ENCODE measurements at regions not wholly inside any gene's neighbourhood (a gene's known extent, or its start where the extent isn't known, plus 50 kb on each side); places are given as distances from the start of the nearest gene placed in this dataset.
A peak's percentile ranks its signal among the peaks of the same experiment; 100 is the strongest.

- intact Hi-C loops (cut with DNase I), result no loop called here
- no peaks in the 10 kb centered on the region for H3K9me3 ChIP-seq (ENCODE audit: control insufficient read depth, low read length)
- no peaks in the 10 kb centered on the region for H3K4me1 ChIP-seq (ENCODE audit: control insufficient read depth in 1 of 2, insufficient read depth in 2 of 2, low read length in 2 of 2)
- ATAC-seq (ENCODE audit: low FRiP score) (no peak), DNase-seq (no peak)
- no peak overlapping the region for H3K27ac ChIP-seq (ENCODE audit: low read depth in 1 of 2, low read length in 2 of 2)
- no peaks in the 10 kb centered on the region for H3K27me3 ChIP-seq (ENCODE audit: control insufficient read depth in 1 of 2, insufficient read depth in 2 of 2, low read length in 1 of 2)
- WGBS, 2 donors, result 67 to 78% methylated on average over 1 of the region's 1 CpG
- no peaks in the 10 kb centered on the region for H3K36me3 ChIP-seq (ENCODE audit: control insufficient read depth in 1 of 2, insufficient read depth in 2 of 2, low read length in 1 of 2)
- H3K4me3 ChIP-seq (ENCODE audit: low read length in 2 of 2), result no peak overlapping the region
These were observed 88.2 kb upstream of the ZNF385D start for GRCh38 chr3:21839176-21839575.

GRCh38 chr3:21839592-21839991 lies 88.6 kb upstream of the ZNF385D start:
- DNase-seq (no peak), ATAC-seq (ENCODE audit: low FRiP score) (peak; percentile 68)
- H3K4me1 ChIP-seq (ENCODE audit: control insufficient read depth in 1 of 2, insufficient read depth in 2 of 2, low read length in 2 of 2), result no peaks in the 10 kb centered on the region
- no peaks in the 10 kb centered on the region for H3K27me3 ChIP-seq (ENCODE audit: control insufficient read depth in 1 of 2, insufficient read depth in 2 of 2, low read length in 1 of 2)
- peak overlapping the region in 1 of 2 donors; percentile 10 for H3K27ac ChIP-seq (ENCODE audit: low read depth in 1 of 2, low read length in 2 of 2)
- WGBS, 2 donors, result 97% methylated on average over 3 of the region's 3 CpGs
- H3K9me3 ChIP-seq (ENCODE audit: control insufficient read depth, low read length), result no peaks in the 10 kb centered on the region
- H3K4me3 ChIP-seq (ENCODE audit: low read length in 2 of 2), result no peak overlapping the region
- H3K36me3 ChIP-seq (ENCODE audit: control insufficient read depth in 1 of 2, insufficient read depth in 2 of 2, low read length in 1 of 2), result no peaks in the 10 kb centered on the region
- intact Hi-C loops (cut with DNase I), result no loop called here

- Histone ChIP-seq H3K36me3 (ENCODE audit: control insufficient read depth in 1 of 2, insufficient read depth in 2 of 2, low read length in 1 of 2) (no peaks in the 10 kb centered on the region), H3K4me1 (ENCODE audit: control insufficient read depth in 1 of 2, insufficient read depth in 2 of 2, low read length in 2 of 2) (no peaks in the 10 kb centered on the region), H3K4me3 (ENCODE audit: low read length in 2 of 2) (no peak overlapping the region), H3K9me3 (ENCODE audit: control insufficient read depth, low read length) (no peaks in the 10 kb centered on the region), H3K27me3 (ENCODE audit: control insufficient read depth in 1 of 2, insufficient read depth in 2 of 2, low read length in 1 of 2) (no peaks in the 10 kb centered on the region), H3K27ac (ENCODE audit: low read depth in 1 of 2, low read length in 2 of 2) (no peak overlapping the region)
- whole genome bisulfite sequencing, 2 donors, result 91 to 92% methylated on average over 2 of the region's 2 CpGs
- no peak for ATAC-seq (ENCODE audit: low FRiP score)
- intact Hi-C loops (cut with DNase I), result no loop called here
- DNase-seq, result no peak
These were observed 96.0 kb upstream of the ZNF385D start for GRCh38 chr3:21847005-21847404.

- Histone ChIP-seq H3K27ac (ENCODE audit: low read depth in 1 of 2, low read length in 2 of 2) (no peak overlapping the region), H3K9me3 (ENCODE audit: control insufficient read depth, low read length) (no peaks in the 10 kb centered on the region), H3K36me3 (ENCODE audit: control insufficient read depth in 1 of 2, insufficient read depth in 2 of 2, low read length in 1 of 2) (no peaks in the 10 kb centered on the region), H3K27me3 (ENCODE audit: control insufficient read depth in 1 of 2, insufficient read depth in 2 of 2, low read length in 1 of 2) (no peaks in the 10 kb centered on the region), H3K4me1 (ENCODE audit: control insufficient read depth in 1 of 2, insufficient read depth in 2 of 2, low read length in 2 of 2) (peaks cover 0 to 2% of the 10 kb centered on the region in 2 donors), H3K4me3 (ENCODE audit: low read length in 2 of 2) (no peak overlapping the region)
- intact Hi-C loops (cut with DNase I), result no loop called here
- 57 to 61% methylated on average over 10 of the region's 10 CpGs for WGBS, 2 donors
- no peak for DNase-seq
- peak; percentile 16 for ATAC-seq (ENCODE audit: low FRiP score)
These were observed 108.4 kb upstream of the ZNF385D start for GRCh38 chr3:21859124-21860081.

- H3K4me1 ChIP-seq (ENCODE audit: control insufficient read depth in 1 of 2, insufficient read depth in 2 of 2, low read length in 2 of 2), result peaks cover 0 to 2% of the 10 kb centered on the region in 2 donors
- H3K27me3 ChIP-seq (ENCODE audit: control insufficient read depth in 1 of 2, insufficient read depth in 2 of 2, low read length in 1 of 2), result no peaks in the 10 kb centered on the region
- no peaks in the 10 kb centered on the region for H3K9me3 ChIP-seq (ENCODE audit: control insufficient read depth, low read length)
- intact Hi-C loops (cut with DNase I), result no loop called here
- 70 to 71% methylated on average over 1 of the region's 1 CpG for WGBS, 2 donors
- no peaks in the 10 kb centered on the region for H3K36me3 ChIP-seq (ENCODE audit: control insufficient read depth in 1 of 2, insufficient read depth in 2 of 2, low read length in 1 of 2)
- ATAC-seq (ENCODE audit: low FRiP score) (no peak), DNase-seq (no peak)
- H3K4me3 ChIP-seq (ENCODE audit: low read length in 2 of 2), result no peak overlapping the region
- H3K27ac ChIP-seq (ENCODE audit: low read depth in 1 of 2, low read length in 2 of 2), result no peak overlapping the region
These were observed 109.1 kb upstream of the ZNF385D start for GRCh38 chr3:21860082-21860475.

GRCh38 chr3:21860657-21861056 lies 109.6 kb upstream of the ZNF385D start:
- Histone ChIP-seq H3K27me3 (ENCODE audit: control insufficient read depth in 1 of 2, insufficient read depth in 2 of 2, low read length in 1 of 2) (no peaks in the 10 kb centered on the region), H3K9me3 (ENCODE audit: control insufficient read depth, low read length) (no peaks in the 10 kb centered on the region), H3K27ac (ENCODE audit: low read depth in 1 of 2, low read length in 2 of 2) (no peak overlapping the region), H3K4me1 (ENCODE audit: control insufficient read depth in 1 of 2, insufficient read depth in 2 of 2, low read length in 2 of 2) (peaks cover 0 to 2% of the 10 kb centered on the region in 2 donors), H3K4me3 (ENCODE audit: low read length in 2 of 2) (no peak overlapping the region), H3K36me3 (ENCODE audit: control insufficient read depth in 1 of 2, insufficient read depth in 2 of 2, low read length in 1 of 2) (no peaks in the 10 kb centered on the region)
- no peak for ATAC-seq (ENCODE audit: low FRiP score)
- 75 to 85% methylated on average over 1 of the region's 1 CpG for WGBS, 2 donors
- intact Hi-C loops (cut with DNase I), result no loop called here
- no peak for DNase-seq

- DNase-seq (no peak), ATAC-seq (ENCODE audit: low FRiP score) (no peak)
- intact Hi-C loops (cut with DNase I), result no loop called here
- H3K27me3 ChIP-seq (ENCODE audit: control insufficient read depth in 1 of 2, insufficient read depth in 2 of 2, low read length in 1 of 2), result no peaks in the 10 kb centered on the region
- no peak overlapping the region for H3K4me3 ChIP-seq (ENCODE audit: low read length in 2 of 2)
- H3K36me3 ChIP-seq (ENCODE audit: control insufficient read depth in 1 of 2, insufficient read depth in 2 of 2, low read length in 1 of 2), result no peaks in the 10 kb centered on the region
- H3K27ac ChIP-seq (ENCODE audit: low read depth in 1 of 2, low read length in 2 of 2), result no peak overlapping the region
- no peaks in the 10 kb centered on the region for H3K4me1 ChIP-seq (ENCODE audit: control insufficient read depth in 1 of 2, insufficient read depth in 2 of 2, low read length in 2 of 2)
- H3K9me3 ChIP-seq (ENCODE audit: control insufficient read depth, low read length), result no peaks in the 10 kb centered on the region
- 65 to 81% methylated on average over 2 of the region's 2 CpGs for WGBS, 2 donors
These were observed 125.8 kb upstream of the ZNF385D start for GRCh38 chr3:21876782-21877181.

GRCh38 chr3:21877214-21877754 lies 126.3 kb upstream of the ZNF385D start:
- Histone ChIP-seq H3K4me3 (ENCODE audit: low read length in 2 of 2) (no peak overlapping the region), H3K36me3 (ENCODE audit: control insufficient read depth in 1 of 2, insufficient read depth in 2 of 2, low read length in 1 of 2) (no peaks in the 10 kb centered on the region), H3K27me3 (ENCODE audit: control insufficient read depth in 1 of 2, insufficient read depth in 2 of 2, low read length in 1 of 2) (no peaks in the 10 kb centered on the region), H3K9me3 (ENCODE audit: control insufficient read depth, low read length) (no peaks in the 10 kb centered on the region), H3K27ac (ENCODE audit: low read depth in 1 of 2, low read length in 2 of 2) (no peak overlapping the region), H3K4me1 (ENCODE audit: control insufficient read depth in 1 of 2, insufficient read depth in 2 of 2, low read length in 2 of 2) (no peaks in the 10 kb centered on the region)
- DNase-seq (no peak), ATAC-seq (ENCODE audit: low FRiP score) (no peak)
- WGBS, 2 donors, result 80 to 90% methylated on average over 6 of the region's 6 CpGs
- intact Hi-C loops (cut with DNase I), result no loop called here

All from aorta (tissue), 5 donors.